Glutamatergic neuron (in vitro differentiated cells): ENCODE measurements at regions not wholly inside any gene's neighbourhood (a gene's known extent, or its start where the extent isn't known, plus 50 kb on each side); places are given as distances from the start of the nearest gene placed in this dataset.

Experiments
- DNase-seq: peaks from one replicate; pipeline ENCODE4 v3.0.0; 2022
- H3K27ac Mint-ChIP-seq: one replicate; pipeline ENCODE4 v1.8.0; 2020; ENCODE audit warnings: mild to moderate bottlenecking, mixed read lengths, inconsistent platforms; ENCODE audit not compliant: unreplicated experiment
- H3K27me3 Mint-ChIP-seq: one replicate; pipeline ENCODE4 v1.8.0; 2020; ENCODE audit warnings: mild to moderate bottlenecking, moderate library complexity, mixed read lengths, inconsistent platforms; ENCODE audit not compliant: unreplicated experiment
- H3K36me3 Mint-ChIP-seq: one replicate; pipeline ENCODE4 v1.8.0; 2020; ENCODE audit warnings: mild to moderate bottlenecking, mixed read lengths, inconsistent platforms; ENCODE audit not compliant: unreplicated experiment
- H3K4me1 Mint-ChIP-seq: one replicate; pipeline ENCODE4 v1.8.0; 2020; ENCODE audit warnings: mild to moderate bottlenecking, low read depth, mixed read lengths, inconsistent platforms; ENCODE audit not compliant: unreplicated experiment
- H3K4me3 Mint-ChIP-seq: one replicate; pipeline ENCODE4 v1.8.0; 2020; ENCODE audit warnings: mild to moderate bottlenecking, mixed read lengths, inconsistent platforms; ENCODE audit not compliant: unreplicated experiment
- H3K9me3 Mint-ChIP-seq: one replicate; pipeline ENCODE4 v1.8.0; 2020; ENCODE audit warnings: mild to moderate bottlenecking, moderate library complexity, mixed read lengths, inconsistent platforms; ENCODE audit not compliant: unreplicated experiment
- TF ChIP-seq, protein P1 (sequence below): fragments of 200-600 bp; sonication (generic); IDR thresholded peaks from one replicate; pipeline ENCODE4 v1.5.0; 2021; ENCODE audit not compliant: partially characterized antibody, unreplicated experiment

DNA sequence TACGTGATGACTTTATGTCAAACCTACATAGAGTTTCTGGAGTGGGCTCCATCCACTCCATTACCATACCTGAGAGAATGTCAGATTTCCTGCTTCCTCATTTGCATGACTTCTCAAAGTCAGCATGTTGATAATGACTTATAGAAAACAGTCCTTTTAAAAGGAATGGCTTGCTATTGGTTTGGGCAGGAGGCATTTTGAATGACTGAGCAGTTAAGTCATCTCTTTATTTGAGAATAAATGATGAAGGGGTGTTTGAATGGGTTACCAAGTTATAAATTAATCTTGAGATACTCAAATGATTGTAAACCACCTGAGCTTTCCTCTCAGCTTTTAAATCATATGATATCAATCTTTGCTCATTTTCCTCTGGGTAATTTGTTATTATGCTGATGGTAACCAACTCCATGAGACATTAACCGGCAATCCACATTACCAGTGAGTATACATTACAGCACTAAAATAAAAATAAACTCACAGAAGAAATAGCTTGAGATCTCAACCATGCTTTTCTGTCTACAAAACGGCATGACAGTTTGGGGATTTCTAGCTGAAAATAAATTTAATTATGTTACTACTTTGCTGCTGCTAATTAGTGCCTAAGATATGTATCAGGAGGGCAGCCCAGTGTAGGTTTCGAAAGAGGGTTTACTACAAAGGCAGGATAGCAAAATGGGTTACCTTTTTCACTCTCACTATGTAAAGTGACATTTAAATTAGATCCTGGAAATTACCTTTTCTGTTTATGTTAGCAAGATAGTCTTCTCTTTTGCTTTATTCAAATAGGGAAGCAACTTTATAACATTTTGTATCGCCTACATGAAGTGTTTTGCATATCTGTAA lies 78.8 kb downstream of the RPS12 start:
- H3K27ac Mint-ChIP-seq: no peak overlapping the region
- H3K27me3 Mint-ChIP-seq: no peaks in the 10 kb centered on the region
- no peak for DNase-seq
- TF ChIP-seq, protein P1, sequence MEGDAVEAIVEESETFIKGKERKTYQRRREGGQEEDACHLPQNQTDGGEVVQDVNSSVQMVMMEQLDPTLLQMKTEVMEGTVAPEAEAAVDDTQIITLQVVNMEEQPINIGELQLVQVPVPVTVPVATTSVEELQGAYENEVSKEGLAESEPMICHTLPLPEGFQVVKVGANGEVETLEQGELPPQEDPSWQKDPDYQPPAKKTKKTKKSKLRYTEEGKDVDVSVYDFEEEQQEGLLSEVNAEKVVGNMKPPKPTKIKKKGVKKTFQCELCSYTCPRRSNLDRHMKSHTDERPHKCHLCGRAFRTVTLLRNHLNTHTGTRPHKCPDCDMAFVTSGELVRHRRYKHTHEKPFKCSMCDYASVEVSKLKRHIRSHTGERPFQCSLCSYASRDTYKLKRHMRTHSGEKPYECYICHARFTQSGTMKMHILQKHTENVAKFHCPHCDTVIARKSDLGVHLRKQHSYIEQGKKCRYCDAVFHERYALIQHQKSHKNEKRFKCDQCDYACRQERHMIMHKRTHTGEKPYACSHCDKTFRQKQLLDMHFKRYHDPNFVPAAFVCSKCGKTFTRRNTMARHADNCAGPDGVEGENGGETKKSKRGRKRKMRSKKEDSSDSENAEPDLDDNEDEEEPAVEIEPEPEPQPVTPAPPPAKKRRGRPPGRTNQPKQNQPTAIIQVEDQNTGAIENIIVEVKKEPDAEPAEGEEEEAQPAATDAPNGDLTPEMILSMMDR: no peak
- no peaks in the 10 kb centered on the region for H3K36me3 Mint-ChIP-seq
- no peaks in the 10 kb centered on the region for H3K9me3 Mint-ChIP-seq
- H3K4me3 Mint-ChIP-seq: no peak overlapping the region
- no peaks in the 10 kb centered on the region for H3K4me1 Mint-ChIP-seq

DNA sequence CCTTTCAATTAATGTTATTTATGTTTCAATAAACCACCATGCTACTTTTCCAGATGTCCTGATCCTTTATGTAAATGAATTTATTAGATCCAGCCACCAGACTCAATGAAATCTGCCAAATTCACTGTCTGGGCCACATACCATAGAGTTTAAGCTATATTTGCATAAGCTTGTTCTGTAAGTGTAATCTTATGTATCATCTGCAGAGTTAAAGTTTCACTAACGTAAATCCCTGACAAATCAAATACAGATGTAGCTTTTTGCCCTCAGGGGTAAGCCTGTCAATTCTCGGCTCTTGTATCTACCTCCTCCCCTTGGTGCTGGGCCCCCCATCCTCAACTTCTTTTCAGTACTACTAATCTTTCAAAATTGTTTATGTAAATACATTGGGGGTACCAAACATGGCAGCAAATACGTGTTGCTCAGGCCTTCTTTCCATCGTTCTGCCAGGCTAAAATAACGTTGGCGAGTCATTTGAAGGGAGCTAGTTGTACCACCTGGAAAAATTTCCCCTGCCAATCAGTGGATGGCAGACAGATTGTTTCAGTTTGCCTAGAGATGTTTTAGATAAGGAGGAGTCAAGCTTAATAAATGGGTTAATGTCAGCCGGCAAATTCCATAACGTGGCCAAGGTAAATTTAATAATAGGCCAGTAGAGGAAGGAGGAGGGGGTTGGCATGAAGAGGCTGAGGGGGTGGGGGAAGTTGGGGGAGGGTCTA lies 79.6 kb downstream of the RPS12 start:
- Mint-ChIP-seq H3K9me3 (no peaks in the 10 kb centered on the region), H3K36me3 (no peaks in the 10 kb centered on the region), H3K4me1 (no peaks in the 10 kb centered on the region), H3K27ac (no peak overlapping the region), H3K4me3 (no peak overlapping the region), H3K27me3 (no peaks in the 10 kb centered on the region)
- DNase-seq: no peak
- TF ChIP-seq, protein P1: no peak

DNA sequence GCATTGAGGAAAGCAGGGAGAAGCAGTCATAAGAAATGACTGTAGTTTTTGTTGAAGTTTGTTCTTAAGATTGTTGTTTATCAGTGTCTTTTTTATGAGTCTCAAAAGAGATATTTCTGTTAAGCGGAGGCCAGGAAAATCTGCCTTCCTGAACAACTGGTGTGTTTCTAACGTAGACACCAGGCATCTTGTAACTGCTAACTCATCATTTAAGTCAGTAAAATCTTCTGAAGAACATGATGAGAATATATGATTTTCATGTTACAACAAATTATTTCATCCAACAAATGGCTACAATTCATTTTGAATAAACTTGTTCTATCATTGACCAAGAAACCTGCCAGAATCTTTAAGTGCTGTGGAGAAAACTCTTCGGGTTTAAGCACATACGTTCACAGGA lies 84.0 kb downstream of the RPS12 start:
- Mint-ChIP-seq H3K9me3 (no peaks in the 10 kb centered on the region), H3K4me1 (no peaks in the 10 kb centered on the region), H3K27me3 (no peaks in the 10 kb centered on the region), H3K36me3 (no peaks in the 10 kb centered on the region), H3K27ac (no peak overlapping the region), H3K4me3 (no peak overlapping the region)
- DNase-seq: no peak
- TF ChIP-seq, protein P1: no peak

DNA sequence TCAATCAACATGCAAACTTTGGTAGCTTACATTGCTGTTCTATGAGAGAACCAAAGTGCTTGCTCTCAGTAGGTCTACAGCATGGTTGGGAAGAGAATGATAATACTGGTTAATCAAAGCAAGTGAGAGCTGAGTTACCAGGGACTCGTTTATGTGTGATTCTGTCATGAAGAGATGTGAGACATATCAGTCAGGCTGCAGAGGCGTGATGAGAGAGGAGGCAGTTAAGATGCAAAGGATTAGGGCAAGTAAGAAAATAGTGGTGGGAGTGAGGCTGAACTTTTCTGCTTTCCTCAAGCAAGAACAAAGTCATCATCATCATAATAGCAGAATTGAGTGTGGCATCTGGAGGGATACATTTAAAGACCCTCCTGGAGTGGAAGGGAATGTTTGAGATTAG lies 86.5 kb downstream of the RPS12 start:
- Mint-ChIP-seq H3K27me3 (no peaks in the 10 kb centered on the region), H3K4me3 (no peak overlapping the region), H3K27ac (no peak overlapping the region), H3K36me3 (no peaks in the 10 kb centered on the region), H3K9me3 (no peaks in the 10 kb centered on the region), H3K4me1 (no peaks in the 10 kb centered on the region)
- TF ChIP-seq, protein P1: no peak
- no peak for DNase-seq

DNA sequence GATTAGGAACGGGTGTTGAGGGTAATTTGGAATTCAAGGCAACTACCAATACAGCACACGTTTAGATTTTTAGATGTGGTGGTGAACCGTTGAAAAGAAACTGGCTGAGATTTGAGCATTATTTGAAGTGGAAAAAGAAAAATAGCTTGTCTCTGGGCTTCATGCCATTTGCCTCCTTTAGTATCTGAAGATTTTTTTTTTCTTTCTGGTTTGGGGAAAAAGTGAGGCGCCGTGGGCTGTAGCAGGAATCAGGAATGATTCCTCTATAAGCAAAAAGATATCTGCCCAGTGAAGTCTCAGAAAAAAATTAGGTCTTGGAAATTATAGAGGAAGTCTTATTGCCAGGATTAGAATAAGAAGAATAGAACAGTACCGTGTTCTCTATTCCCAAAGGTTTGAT lies 88.5 kb downstream of the RPS12 start:
- H3K4me3 Mint-ChIP-seq: no peak overlapping the region
- no peak overlapping the region for H3K27ac Mint-ChIP-seq

More for the DNA sequence above, 88.5 kb downstream of the RPS12 start:
- Mint-ChIP-seq H3K27me3 (no peaks in the 10 kb centered on the region), H3K4me1 (no peaks in the 10 kb centered on the region), H3K36me3 (no peaks in the 10 kb centered on the region), H3K9me3 (no peaks in the 10 kb centered on the region)
- TF ChIP-seq, protein P1: no peak
- DNase-seq: no peak
